Nephron progenitor cell (in vitro differentiated cells): ENCODE measurements at regions not wholly inside any gene's neighbourhood (a gene's known extent, or its start where the extent isn't known, plus 50 kb on each side); places are given as distances from the start of the nearest gene placed in this dataset.
A peak's percentile ranks its signal among the peaks of the same experiment; 100 is the strongest.

Experiments used
- DNase-seq: peaks from one replicate; pipeline ENCODE4 v3.0.0; 2021
- H3K27ac Mint-ChIP-seq: 2 replicates; pipeline ENCODE4 v1.8.0; 2021; ENCODE audit warnings: mild to moderate bottlenecking, moderate library complexity, mixed read lengths
- H3K27me3 Mint-ChIP-seq: 2 replicates; pipeline ENCODE4 v1.8.0; 2021; ENCODE audit warnings: mild to moderate bottlenecking, low read depth, mixed read lengths; ENCODE audit not compliant: poor library complexity
- H3K36me3 Mint-ChIP-seq: 2 replicates; pipeline ENCODE4 v1.8.0; 2021; ENCODE audit warnings: low read depth, mixed read lengths
- H3K4me1 Mint-ChIP-seq: 2 replicates; pipeline ENCODE4 v1.8.0; 2021; ENCODE audit warnings: mixed read lengths
- H3K4me3 Mint-ChIP-seq: 2 replicates; pipeline ENCODE4 v1.8.0; 2021; ENCODE audit warnings: mild to moderate bottlenecking, moderate library complexity, mixed read lengths
- H3K9me3 Mint-ChIP-seq: 2 replicates; pipeline ENCODE4 v1.8.0; 2021; ENCODE audit warnings: mild to moderate bottlenecking, moderate library complexity, mixed read lengths
- TF ChIP-seq, protein P1 (sequence below): fragments of 200-600 bp; sonication (generic); IDR thresholded peaks from 2 replicates; pipeline ENCODE4 v1.5.0; 2021; ENCODE audit warnings: antibody characterized with exemption

DNA sequence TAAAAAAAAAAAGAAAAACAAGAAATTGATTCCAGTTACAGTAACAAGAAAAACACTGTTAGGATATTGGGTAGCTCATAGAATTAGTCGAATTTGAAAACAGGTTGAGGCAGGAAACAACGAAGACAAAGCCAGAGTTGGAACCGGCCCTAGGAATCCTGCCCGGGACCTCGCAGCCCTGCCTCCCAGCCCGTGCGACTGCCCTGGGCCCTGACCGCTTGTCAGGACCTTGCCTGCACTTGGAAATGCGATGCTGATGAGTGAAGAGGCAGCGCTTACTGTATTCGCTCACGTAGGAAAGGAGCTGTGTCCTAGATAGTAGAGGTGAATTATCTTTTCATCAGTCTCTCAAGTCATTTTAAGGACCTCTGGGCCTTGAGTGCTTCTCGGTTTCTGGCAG, 611.7 kb upstream of the FAT1 start:
- Mint-ChIP-seq H3K36me3 (peaks cover 6% of the 10 kb centered on the region), H3K27ac (no peak overlapping the region)

DNA sequence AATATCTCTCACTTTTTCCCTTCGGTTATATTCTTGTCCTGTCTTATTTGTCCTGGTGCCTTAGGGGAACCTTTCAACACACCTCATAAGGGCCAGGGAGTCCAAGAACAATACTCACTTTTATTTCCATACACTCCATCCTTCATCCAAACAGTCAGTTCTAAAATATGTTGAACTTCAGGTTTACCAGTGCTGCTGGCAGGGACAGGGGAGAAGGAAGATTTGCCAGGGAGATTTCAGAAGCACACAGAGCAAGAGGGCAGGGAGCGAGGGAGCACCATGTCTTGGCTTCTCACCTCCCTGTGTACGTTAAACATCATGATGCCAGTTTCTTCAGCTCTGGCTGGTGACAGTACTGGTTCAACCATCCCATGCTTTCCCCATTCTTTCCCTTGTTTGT, 631.1 kb upstream of the FAT1 start:
- TF ChIP-seq, protein P1, sequence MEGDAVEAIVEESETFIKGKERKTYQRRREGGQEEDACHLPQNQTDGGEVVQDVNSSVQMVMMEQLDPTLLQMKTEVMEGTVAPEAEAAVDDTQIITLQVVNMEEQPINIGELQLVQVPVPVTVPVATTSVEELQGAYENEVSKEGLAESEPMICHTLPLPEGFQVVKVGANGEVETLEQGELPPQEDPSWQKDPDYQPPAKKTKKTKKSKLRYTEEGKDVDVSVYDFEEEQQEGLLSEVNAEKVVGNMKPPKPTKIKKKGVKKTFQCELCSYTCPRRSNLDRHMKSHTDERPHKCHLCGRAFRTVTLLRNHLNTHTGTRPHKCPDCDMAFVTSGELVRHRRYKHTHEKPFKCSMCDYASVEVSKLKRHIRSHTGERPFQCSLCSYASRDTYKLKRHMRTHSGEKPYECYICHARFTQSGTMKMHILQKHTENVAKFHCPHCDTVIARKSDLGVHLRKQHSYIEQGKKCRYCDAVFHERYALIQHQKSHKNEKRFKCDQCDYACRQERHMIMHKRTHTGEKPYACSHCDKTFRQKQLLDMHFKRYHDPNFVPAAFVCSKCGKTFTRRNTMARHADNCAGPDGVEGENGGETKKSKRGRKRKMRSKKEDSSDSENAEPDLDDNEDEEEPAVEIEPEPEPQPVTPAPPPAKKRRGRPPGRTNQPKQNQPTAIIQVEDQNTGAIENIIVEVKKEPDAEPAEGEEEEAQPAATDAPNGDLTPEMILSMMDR = no peak
- peaks cover 25% of the 10 kb centered on the region for H3K4me1 Mint-ChIP-seq
- peaks cover 4% of the 10 kb centered on the region for H3K27me3 Mint-ChIP-seq
- no peaks in the 10 kb centered on the region for H3K9me3 Mint-ChIP-seq
- no peaks in the 10 kb centered on the region for H3K36me3 Mint-ChIP-seq
- peak overlapping the region; percentile 35 for H3K27ac Mint-ChIP-seq
- no peak for DNase-seq
- H3K4me3 Mint-ChIP-seq = no peak overlapping the region

More for the DNA sequence above, 611.7 kb upstream of the FAT1 start:
- no peak overlapping the region for H3K4me3 Mint-ChIP-seq
- no peaks in the 10 kb centered on the region for H3K4me1 Mint-ChIP-seq
- TF ChIP-seq, protein P1 = no peak
- no peak for DNase-seq
- no peaks in the 10 kb centered on the region for H3K27me3 Mint-ChIP-seq
- H3K9me3 Mint-ChIP-seq = peaks cover 4% of the 10 kb centered on the region

DNA sequence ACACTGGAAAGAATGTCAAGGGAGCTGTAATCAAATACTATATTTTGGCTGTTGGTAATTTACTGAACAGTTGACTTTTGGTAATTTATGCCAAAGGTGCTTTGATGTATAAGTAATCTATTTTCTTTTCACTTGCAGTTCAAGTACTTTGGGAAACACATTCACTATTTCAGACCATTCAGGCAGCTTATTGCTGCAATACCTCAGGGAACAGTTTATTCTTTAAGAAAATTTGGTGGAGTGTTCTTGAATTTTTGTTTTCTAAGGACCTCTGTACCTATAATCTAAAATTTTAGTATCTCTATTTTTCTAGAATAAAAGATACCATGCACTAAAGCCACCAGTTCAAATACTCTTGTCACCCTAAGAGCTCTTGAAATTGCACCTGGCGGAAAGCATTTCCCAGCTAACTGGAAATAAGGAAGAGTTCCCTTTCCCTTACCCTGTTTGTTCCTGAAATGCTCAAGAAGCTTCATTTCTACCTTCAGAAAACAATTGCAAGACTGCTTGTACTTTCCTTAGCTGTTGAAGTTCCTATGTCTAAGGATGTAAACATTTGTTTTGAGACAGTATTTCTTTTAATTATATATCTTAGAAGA, 633.5 kb upstream of the FAT1 start:
- Mint-ChIP-seq H3K4me1 (peaks cover 25% of the 10 kb centered on the region), H3K9me3 (no peaks in the 10 kb centered on the region), H3K27me3 (peaks cover 4% of the 10 kb centered on the region), H3K27ac (peak overlapping the region; percentile 46), H3K4me3 (no peak overlapping the region), H3K36me3 (no peaks in the 10 kb centered on the region)
- no peak for DNase-seq
- TF ChIP-seq, protein P1 = no peak

DNA sequence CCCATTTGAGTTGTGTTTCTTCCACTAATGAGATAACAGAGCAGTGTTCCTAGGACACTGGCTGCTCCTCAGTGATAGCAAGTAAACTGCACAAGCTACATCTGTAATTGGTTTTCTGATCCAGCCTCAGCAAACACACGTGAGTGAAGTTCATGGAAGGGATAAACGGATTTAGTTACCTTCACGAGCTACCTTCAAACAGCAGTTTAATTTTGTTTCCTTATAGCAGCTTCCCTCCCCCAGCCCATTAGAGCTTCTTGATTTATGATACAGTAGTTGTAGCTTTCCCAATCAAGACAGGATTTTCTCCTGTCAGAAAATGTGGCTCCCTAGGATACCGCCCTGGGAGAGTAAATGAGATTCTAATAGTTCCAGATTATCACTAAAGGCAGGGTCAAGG, 634.2 kb upstream of the FAT1 start:
- peaks cover 25% of the 10 kb centered on the region for H3K4me1 Mint-ChIP-seq
- TF ChIP-seq, protein P1 = no peak
- no peaks in the 10 kb centered on the region for H3K9me3 Mint-ChIP-seq
- peak overlapping the region; percentile 6 for H3K4me3 Mint-ChIP-seq
- H3K36me3 Mint-ChIP-seq = no peaks in the 10 kb centered on the region
- DNase-seq = no peak
- H3K27me3 Mint-ChIP-seq = peaks cover 4% of the 10 kb centered on the region
- H3K27ac Mint-ChIP-seq = no peak overlapping the region

DNA sequence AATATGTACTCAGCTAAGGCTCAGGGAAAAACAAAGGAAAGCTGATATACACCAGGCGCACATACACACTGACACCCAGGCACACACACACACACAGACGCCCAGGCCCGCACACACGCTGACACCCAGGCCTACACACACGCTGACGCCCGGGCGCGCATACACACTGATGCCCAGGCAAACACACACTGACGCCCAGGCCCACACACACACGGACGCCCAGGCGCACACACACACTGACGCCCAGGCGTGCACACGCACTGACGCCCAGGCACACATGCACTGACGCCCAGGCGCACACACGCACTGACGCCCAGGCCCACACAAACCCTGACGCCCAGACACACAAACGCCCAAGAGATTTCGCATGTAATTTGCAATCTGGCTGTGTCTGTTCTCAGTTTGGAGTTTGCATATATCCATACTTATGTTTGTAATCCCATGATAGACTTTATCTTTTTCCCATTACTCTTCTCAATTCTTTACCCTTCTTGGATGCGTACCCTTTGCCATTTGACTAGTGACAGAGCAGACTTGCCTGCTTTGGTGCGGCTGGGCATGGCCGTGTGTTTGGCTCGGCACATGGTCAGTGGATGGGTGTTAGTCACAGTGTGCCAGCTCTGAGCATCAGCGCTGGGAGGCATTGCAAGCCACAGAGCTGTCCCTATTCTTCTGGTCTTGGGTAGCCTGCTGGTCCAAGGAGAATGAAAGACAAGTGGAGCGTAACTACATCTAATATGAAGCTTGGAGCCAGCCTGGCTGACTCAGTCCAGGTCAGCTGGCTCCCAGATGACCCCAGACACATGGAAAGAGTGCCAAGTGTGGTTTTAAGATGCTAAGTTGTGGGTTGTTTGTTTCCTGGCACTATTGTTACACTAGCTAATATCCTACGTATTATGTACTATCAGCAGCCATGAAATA, 632.4 kb upstream of the ZFP42 start:
- DNase-seq = no peak
- H3K36me3 Mint-ChIP-seq = peaks cover 5% of the 10 kb centered on the region
- H3K4me1 Mint-ChIP-seq = peaks cover 35% of the 10 kb centered on the region
- no peak overlapping the region for H3K4me3 Mint-ChIP-seq
- no peak overlapping the region for H3K27ac Mint-ChIP-seq
- TF ChIP-seq, protein P1 = no peak
- H3K9me3 Mint-ChIP-seq = peaks cover 8% of the 10 kb centered on the region
- peaks cover 3% of the 10 kb centered on the region for H3K27me3 Mint-ChIP-seq
